Activated naive CD8-positive, alpha-beta T cell treated with anti-CD3 and anti-CD28 coated beads, Interleukin-2, amount 10 ng/mL, durations not matched to agents 7 days and 5 days (primary cell): ENCODE measurements at regions not wholly inside any gene's neighbourhood (a gene's known extent, or its start where the extent isn't known, plus 50 kb on each side); places are given as distances from the start of the nearest gene placed in this dataset.

ENCODE experiments used
- ATAC-seq: fragments of 150-1000 bp; cut with Tn5 transposase; one replicate; pipeline ENCODE4 v1.10.0; 2021; ENCODE audit warnings: low read depth, moderate library complexity
- POLR2A ChIA-PET: fragments of 350-600 bp; sonication (Branson Sonifier 250); formaldehyde crosslinking; loops from one replicate; lab custom pipeline; 2021; ENCODE audit warnings: antibody characterized with exemption; lab: Charles Lee
- DNase-seq: peaks from one replicate; pipeline ENCODE4 v3.0.0; 2021
- H3K27ac Mint-ChIP-seq: one replicate; pipeline ENCODE4 v1.8.0; 2022; ENCODE audit warnings: mild to moderate bottlenecking, mixed read lengths
- H3K27me3 Mint-ChIP-seq: one replicate; pipeline ENCODE4 v1.8.0; 2022; ENCODE audit warnings: mild to moderate bottlenecking, moderate library complexity, mixed read lengths
- H3K36me3 Mint-ChIP-seq: one replicate; pipeline ENCODE4 v1.8.0; 2021; ENCODE audit warnings: mild to moderate bottlenecking, mixed read lengths
- H3K4me1 Mint-ChIP-seq: one replicate; pipeline ENCODE4 v1.8.0; 2021; ENCODE audit warnings: mixed read lengths
- H3K4me3 Mint-ChIP-seq: one replicate; pipeline ENCODE4 v1.8.0; 2022; ENCODE audit warnings: mild to moderate bottlenecking, moderate library complexity, mixed read lengths
- H3K9me3 Mint-ChIP-seq: one replicate; pipeline ENCODE4 v1.8.0; 2021; ENCODE audit warnings: mixed read lengths

- H3K4me3 Mint-ChIP-seq, result no peak overlapping the region
- no peak for ATAC-seq
- no peak overlapping the region for H3K27ac Mint-ChIP-seq
- DNase-seq, result no peak
- peaks cover 2% of the 10 kb centered on the region for H3K4me1 Mint-ChIP-seq
- no peaks in the 10 kb centered on the region for H3K36me3 Mint-ChIP-seq
- peaks cover 16% of the 10 kb centered on the region for H3K27me3 Mint-ChIP-seq
- POLR2A ChIA-PET, result no interaction called here
- peaks cover 5% of the 10 kb centered on the region for H3K9me3 Mint-ChIP-seq
Observed at GRCh38 chr15:69843900-69844304, 253.8 kb downstream of the TLE3 start.

- Mint-ChIP-seq H3K9me3 (peaks cover 5% of the 10 kb centered on the region), H3K4me1 (peaks cover 2% of the 10 kb centered on the region), H3K36me3 (no peaks in the 10 kb centered on the region), H3K4me3 (no peak overlapping the region), H3K27me3 (peaks cover 16% of the 10 kb centered on the region), H3K27ac (no peak overlapping the region)
- ATAC-seq (no peak), DNase-seq (no peak)
- POLR2A ChIA-PET, result no interaction called here
Observed at GRCh38 chr15:69845159-69845558, 252.6 kb downstream of the TLE3 start.

- H3K36me3 Mint-ChIP-seq, result no peaks in the 10 kb centered on the region
- H3K9me3 Mint-ChIP-seq, result peaks cover 5% of the 10 kb centered on the region
- peaks cover 21% of the 10 kb centered on the region for H3K27me3 Mint-ChIP-seq
- no peak for ATAC-seq
- H3K4me3 Mint-ChIP-seq, result no peak overlapping the region
- H3K27ac Mint-ChIP-seq, result no peak overlapping the region
- no peak for DNase-seq
- POLR2A ChIA-PET, result no interaction called here
- H3K4me1 Mint-ChIP-seq, result peaks cover 2% of the 10 kb centered on the region
Observed at GRCh38 chr15:69847625-69848024, 250.1 kb downstream of the TLE3 start.

GRCh38 chr15:69848096-69848495, 249.6 kb downstream of the TLE3 start:
- no peak overlapping the region for H3K4me3 Mint-ChIP-seq
- no peak for DNase-seq
- no peak overlapping the region for H3K27ac Mint-ChIP-seq
- H3K9me3 Mint-ChIP-seq, result peaks cover 8% of the 10 kb centered on the region
- POLR2A ChIA-PET, result no interaction called here
- peaks cover 17% of the 10 kb centered on the region for H3K27me3 Mint-ChIP-seq
- no peaks in the 10 kb centered on the region for H3K36me3 Mint-ChIP-seq
- H3K4me1 Mint-ChIP-seq, result peaks cover 2% of the 10 kb centered on the region
- ATAC-seq, result no peak

GRCh38 chr15:69848551-69849231, 249.0 kb downstream of the TLE3 start:
- H3K4me1 Mint-ChIP-seq, result peaks cover 2% of the 10 kb centered on the region
- POLR2A ChIA-PET, result no interaction called here
- no peak overlapping the region for H3K27ac Mint-ChIP-seq
- ATAC-seq (no peak), DNase-seq (no peak)
- no peaks in the 10 kb centered on the region for H3K36me3 Mint-ChIP-seq
- no peak overlapping the region for H3K4me3 Mint-ChIP-seq
- peaks cover 8% of the 10 kb centered on the region for H3K9me3 Mint-ChIP-seq
- H3K27me3 Mint-ChIP-seq, result peaks cover 16% of the 10 kb centered on the region

GRCh38 chr15:69849232-69849610, 248.5 kb downstream of the TLE3 start:
- no peak overlapping the region for H3K27ac Mint-ChIP-seq
- POLR2A ChIA-PET, result no interaction called here
- no peaks in the 10 kb centered on the region for H3K36me3 Mint-ChIP-seq
- no peak for DNase-seq
- H3K4me1 Mint-ChIP-seq, result peaks cover under 1% of the 10 kb centered on the region
- peaks cover 8% of the 10 kb centered on the region for H3K9me3 Mint-ChIP-seq
- peaks cover 16% of the 10 kb centered on the region for H3K27me3 Mint-ChIP-seq
- ATAC-seq, result no peak
- no peak overlapping the region for H3K4me3 Mint-ChIP-seq

- H3K4me3 Mint-ChIP-seq, result no peak overlapping the region
- POLR2A ChIA-PET, result no interaction called here
- no peak overlapping the region for H3K27ac Mint-ChIP-seq
- DNase-seq (no peak), ATAC-seq (no peak)
- H3K4me1 Mint-ChIP-seq, result peaks cover 10% of the 10 kb centered on the region
- H3K9me3 Mint-ChIP-seq, result peaks cover 5% of the 10 kb centered on the region
- H3K27me3 Mint-ChIP-seq, result peaks cover 7% of the 10 kb centered on the region
- no peaks in the 10 kb centered on the region for H3K36me3 Mint-ChIP-seq
Observed at GRCh38 chr15:69852482-69852881, 245.2 kb downstream of the TLE3 start.

GRCh38 chr15:69852916-69853315, 244.8 kb downstream of the TLE3 start:
- H3K36me3 Mint-ChIP-seq, result no peaks in the 10 kb centered on the region
- peaks cover 3% of the 10 kb centered on the region for H3K9me3 Mint-ChIP-seq
- DNase-seq, result no peak
- peaks cover 14% of the 10 kb centered on the region for H3K4me1 Mint-ChIP-seq
- H3K27me3 Mint-ChIP-seq, result peaks cover 7% of the 10 kb centered on the region
- H3K4me3 Mint-ChIP-seq, result no peak overlapping the region
- no peak overlapping the region for H3K27ac Mint-ChIP-seq
- ATAC-seq, result no peak
- POLR2A ChIA-PET, result no interaction called here

GRCh38 chr15:69853544-69853951, 244.2 kb downstream of the TLE3 start:
- Mint-ChIP-seq H3K27me3 (peaks cover 7% of the 10 kb centered on the region), H3K27ac (no peak overlapping the region), H3K9me3 (peaks cover 3% of the 10 kb centered on the region), H3K4me3 (no peak overlapping the region), H3K4me1 (peaks cover 17% of the 10 kb centered on the region), H3K36me3 (no peaks in the 10 kb centered on the region)
- ATAC-seq (no peak), DNase-seq (no peak)
- POLR2A ChIA-PET, result no interaction called here

GRCh38 chr15:69854001-69854400, 243.7 kb downstream of the TLE3 start:
- ATAC-seq, result no peak
- Mint-ChIP-seq H3K36me3 (no peaks in the 10 kb centered on the region), H3K9me3 (peaks cover 3% of the 10 kb centered on the region), H3K27me3 (peaks cover 7% of the 10 kb centered on the region), H3K27ac (no peak overlapping the region), H3K4me1 (peaks cover 20% of the 10 kb centered on the region), H3K4me3 (no peak overlapping the region)
- POLR2A ChIA-PET, result no interaction called here
- DNase-seq, result no peak

GRCh38 chr15:69854521-69855181, 243.1 kb downstream of the TLE3 start:
- Mint-ChIP-seq H3K27me3 (peaks cover 7% of the 10 kb centered on the region), H3K9me3 (peaks cover 3% of the 10 kb centered on the region), H3K4me3 (no peak overlapping the region), H3K27ac (no peak overlapping the region), H3K36me3 (no peaks in the 10 kb centered on the region), H3K4me1 (peaks cover 20% of the 10 kb centered on the region)
- POLR2A ChIA-PET, result no interaction called here
- no peak for ATAC-seq
- no peak for DNase-seq

- Mint-ChIP-seq H3K36me3 (no peaks in the 10 kb centered on the region), H3K27ac (no peak overlapping the region), H3K27me3 (peaks cover 11% of the 10 kb centered on the region), H3K4me3 (no peak overlapping the region), H3K4me1 (peaks cover 20% of the 10 kb centered on the region), H3K9me3 (peaks cover 3% of the 10 kb centered on the region)
- ATAC-seq (no peak), DNase-seq (no peak)
- POLR2A ChIA-PET, result no interaction called here
Observed at GRCh38 chr15:69855258-69856000, 242.3 kb downstream of the TLE3 start.

GRCh38 chr15:69857250-69857649, 240.5 kb downstream of the TLE3 start:
- Mint-ChIP-seq H3K36me3 (no peaks in the 10 kb centered on the region), H3K9me3 (peaks cover 3% of the 10 kb centered on the region), H3K4me3 (no peak overlapping the region), H3K4me1 (peaks cover 20% of the 10 kb centered on the region), H3K27ac (no peak overlapping the region), H3K27me3 (peaks cover 10% of the 10 kb centered on the region)
- ATAC-seq (no peak), DNase-seq (no peak)
- POLR2A ChIA-PET, result no interaction called here
